T-helper 2 cell (primary cell): ENCODE measurements at regions not wholly inside any gene's neighbourhood (a gene's known extent, or its start where the extent isn't known, plus 50 kb on each side); places are given as distances from the start of the nearest gene placed in this dataset.
"Not testable (repeated sequence)": the region's sequence is repeated elsewhere in the genome, so short reads cannot be mapped to it uniquely, and the experiment has no call there.

Experiments
- DNase-seq, 5 experiments: peaks; one replicate each; pipeline versions ENCODE4 v3.0.0 to v3.0.0-alpha.2; 2012 to 2022

DNA sequence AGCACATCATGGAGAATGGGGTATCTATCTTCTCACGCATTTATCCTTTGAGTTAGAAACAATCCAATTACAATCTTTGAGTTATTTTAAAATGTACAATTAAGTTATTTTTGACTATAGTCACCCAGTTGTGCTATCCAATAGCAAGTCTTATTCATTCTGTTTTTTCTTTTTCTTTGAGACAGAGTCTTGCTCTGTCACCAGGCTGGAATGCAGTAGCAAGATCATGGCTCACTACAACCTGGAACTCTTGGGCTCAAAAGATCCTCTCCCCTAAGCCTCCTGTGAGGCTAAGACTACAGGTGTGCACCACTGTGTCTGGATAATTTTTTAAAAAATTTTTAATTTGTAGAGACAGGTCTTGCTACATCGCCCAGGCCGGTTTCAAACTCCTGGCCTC is 201.5 kb upstream of the ZNF217 start:
- no peak for DNase-seq

DNA sequence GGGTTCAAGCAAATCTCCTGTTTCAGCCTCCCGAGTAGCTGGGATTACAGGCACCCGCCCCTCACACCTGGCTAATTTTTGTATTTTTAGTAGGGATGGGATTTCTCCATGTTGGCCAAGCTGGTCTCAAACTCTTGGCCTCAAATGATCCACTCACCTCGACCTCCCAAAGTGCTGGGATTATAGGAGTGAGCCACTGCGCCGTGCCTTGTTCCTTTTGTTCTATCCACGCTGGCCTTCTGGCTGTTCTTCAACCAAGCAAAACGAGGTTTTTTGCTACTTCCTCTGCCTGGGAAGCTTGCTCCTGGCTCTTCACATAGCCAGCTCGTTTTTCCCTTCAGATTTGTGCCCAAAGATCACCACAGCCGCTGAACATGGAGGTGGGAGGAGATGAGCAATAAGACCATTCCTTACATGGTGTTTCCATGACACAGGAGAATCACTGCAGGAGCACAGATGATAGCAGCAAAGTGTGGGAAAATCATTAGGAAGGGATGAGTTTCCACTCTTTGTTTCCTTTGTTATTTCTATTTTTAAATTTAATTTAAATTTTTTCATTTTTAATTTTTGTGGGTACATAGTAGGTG is 201.0 kb upstream of the ZNF217 start:
- DNase-seq, result no peak

DNA sequence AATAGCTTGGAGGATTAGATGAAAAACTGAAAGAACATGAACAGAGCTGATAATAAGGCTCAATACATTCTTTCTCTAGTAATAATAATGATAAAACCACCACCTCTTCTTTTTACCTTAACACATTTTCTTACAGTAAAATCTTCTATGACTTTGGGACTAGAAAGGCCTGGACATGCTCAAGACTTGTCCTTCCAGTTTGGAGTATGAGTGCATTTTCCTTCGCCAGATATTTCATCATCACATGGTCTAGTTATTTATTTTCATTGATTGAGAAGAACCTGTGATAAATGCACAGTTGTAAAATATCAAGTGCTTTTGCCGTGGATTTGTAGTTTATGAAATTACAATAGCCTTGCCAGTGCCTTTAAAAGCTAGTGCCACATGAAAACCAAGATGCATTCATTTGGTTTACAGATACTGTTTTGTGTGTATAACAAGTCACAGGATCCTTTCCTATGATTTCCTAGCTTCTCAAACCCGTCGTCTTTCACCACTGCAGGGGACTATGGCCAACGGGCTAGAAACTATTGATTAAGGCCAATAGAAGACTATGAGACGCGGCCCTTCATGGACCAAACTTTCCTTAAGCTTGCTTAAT is 200.2 kb upstream of the ZNF217 start:
- DNase-seq, result no peak

DNA sequence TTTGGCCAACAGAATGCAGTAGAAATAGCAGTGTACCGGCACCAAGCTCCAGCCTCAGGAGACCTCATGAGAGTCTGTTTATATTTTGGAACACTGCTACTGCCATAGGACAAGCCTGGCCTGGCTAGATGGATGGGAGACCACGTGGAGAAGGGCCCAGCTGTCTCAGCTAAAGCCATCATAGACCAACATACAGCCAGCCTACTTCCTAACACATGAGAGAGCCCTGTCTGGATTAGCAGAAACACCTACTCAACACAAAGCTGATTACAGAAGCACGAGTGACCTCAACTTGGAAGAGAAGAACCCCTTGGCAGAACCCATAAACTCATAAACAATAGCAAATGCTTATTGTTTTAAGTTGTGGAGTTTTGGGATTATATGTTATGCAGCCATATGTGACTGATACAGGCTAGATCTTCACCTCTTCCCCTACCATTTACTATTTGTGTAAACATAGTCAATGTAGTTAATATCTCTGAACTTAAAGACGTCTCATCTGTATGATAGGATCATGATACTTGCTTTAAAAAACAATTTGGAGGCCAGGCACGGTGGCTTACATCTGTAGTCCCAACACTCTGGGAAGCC is 199.4 kb upstream of the ZNF217 start:
- DNase-seq, result no peak

DNA sequence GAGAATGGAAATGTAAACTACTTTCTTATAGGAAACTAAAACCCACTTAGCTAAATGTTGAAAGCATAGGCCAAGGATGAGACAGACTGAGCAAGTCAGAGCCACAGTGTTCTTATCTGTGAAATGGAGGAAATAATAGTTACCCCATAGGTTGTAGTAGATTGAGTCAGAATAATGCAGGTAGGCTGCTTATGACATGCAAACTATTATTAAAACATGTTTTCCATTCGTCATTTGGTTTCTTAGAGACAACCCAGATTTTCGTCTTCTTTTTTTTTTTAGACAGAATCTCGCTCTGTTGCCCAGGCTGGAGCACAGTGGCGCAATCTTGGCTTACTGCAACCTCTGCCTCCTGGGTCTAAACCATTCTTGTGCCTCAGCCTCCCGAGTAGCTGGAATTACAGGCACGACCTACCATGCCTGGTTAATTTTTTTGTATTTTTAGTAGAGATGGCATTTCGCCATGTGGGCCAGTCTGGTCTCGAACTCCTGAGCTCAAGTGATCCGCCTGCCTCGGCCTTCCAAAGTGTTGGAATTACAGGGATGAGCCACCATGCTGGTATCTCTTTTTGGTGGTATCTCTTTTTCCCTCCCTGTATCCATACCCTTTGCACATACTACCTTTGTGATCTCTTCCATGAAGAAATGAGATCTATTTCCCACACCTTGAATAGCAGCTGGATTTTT is 196.5 kb upstream of the ZNF217 start:
- peak in 1 of 5 experiments; percentile 71 for DNase-seq

DNA sequence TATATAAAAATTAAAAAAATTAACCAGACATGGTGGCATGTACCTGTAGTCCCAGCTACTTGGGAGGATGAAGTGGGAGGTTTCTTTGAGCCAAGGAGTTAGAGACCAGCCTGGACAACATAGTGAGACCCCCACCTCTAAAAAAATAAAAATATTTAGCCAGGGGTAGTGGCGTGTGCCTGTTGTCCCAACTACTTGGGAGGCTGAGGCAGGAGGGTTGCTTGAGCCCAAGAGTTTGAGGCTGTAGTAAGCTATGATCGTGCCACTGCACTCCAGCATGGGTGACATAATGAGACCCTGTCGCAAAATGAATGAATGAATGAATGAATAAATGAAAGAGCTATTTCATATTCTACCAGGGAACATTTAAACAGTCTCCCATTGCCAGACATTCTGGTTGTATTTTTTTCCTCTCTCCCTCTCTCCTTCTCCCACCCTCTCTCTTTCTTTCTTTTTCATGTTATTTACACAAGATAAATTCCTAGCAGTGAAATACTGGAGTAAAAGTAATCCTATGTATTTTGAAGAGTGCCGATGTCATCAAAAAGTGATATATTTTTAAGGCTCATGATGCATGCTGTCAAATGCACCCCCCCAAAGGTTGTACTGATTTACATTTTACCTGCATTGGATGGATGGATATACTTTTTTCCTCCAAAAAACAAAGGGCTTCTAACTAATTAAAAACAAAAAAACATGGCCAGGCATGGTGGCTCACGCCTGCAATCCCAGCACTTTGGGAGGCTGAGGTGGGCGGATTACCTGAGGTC is 194.8 kb upstream of the ZNF217 start:
- DNase-seq, result no peak

DNA sequence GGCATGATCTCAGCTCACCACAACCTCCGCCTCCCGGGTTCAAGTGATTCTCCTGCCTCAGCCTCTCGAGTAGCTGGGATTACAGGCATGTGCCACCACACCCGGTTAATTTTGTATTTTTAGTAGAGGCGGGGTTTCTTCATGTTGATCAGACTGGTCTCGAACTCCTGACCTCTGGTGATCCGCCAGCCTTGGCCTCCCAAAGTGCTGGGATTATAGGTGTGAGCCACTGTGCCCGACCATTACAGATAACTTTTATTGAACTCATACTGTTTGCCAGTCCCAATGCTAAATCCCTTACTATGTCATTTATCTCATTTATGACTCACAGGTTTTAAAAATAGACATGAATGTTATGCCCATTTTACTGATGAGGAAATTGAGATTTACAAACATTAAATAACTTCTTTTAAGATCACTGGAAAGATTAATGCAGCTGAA is 193.9 kb upstream of the ZNF217 start:
- DNase-seq, result not testable (repeated sequence)

DNA sequence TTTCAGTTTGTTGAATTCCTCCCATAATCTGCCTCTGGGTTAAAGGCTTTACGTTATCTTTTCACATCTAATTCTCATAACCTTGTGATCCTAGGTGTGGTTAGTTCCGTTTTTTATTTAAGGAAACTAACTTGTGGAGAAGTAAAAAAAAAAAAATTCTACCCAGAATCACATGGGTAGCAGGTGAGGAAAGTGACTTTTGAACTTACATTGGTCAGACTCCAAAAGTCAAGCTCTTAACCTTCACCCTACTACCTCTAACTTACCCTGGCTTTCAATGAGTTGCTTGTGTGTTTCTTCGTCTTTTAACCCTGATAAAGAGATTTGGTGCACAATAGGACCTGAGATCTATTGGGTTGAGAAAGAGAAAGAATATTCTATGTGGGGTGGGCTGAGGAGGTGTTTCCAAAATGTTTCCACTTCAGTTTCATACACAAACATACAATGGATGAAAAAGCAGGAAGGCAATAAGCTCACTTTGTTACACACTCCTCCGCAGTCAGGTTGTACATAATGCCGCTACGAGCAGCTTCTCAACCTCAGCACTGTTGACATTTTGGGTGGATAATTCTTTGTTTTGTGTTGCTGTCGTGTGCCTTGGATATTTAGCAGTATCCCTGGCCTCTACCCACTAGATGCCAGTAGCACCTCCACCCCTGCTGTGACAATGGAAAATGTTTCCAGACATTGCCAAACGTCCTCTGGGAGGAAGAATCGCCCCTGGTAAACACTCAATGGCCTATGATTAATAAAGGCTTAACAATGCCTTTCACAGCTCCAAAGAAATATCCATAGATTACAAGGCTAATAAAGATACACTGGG is 193.0 kb upstream of the ZNF217 start:
- no peak for DNase-seq

DNA sequence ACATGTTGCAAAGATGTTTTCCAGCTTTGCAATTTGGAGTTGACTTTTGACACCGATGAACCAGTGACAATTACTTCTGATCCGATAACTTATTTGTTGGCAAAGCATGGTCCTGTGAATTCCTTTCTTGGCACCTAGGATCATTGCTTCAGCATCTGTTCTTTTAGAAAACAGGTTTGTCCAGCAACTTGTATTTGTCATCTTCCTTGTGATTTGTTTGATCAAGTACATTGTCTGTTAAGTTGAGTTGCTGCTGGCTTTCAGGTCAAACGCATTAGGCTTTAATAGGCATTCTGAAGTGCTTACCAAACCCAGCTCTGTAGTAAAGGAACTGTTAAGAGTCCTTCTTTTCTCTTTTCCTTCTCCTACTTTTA is 192.4 kb upstream of the ZNF217 start:
- DNase-seq, result no peak

DNA sequence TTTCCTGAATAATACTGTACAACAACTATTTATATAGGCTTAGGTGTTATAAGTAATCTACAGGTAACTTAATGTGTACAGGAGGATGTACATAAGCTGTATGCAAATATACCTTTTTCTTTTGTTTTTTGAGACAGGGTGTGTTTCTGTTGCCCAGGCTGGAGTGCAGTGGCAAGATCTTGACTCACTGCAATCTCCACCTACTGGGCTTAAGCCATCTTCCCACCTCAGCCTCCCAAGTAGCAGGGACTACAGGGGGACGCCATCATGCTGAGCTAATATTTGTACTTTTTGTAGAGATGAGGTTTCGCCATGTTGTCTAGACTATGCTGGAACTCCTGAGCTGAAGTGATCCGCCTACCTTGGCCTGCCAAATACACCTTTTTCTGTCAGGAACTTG is 191.7 kb upstream of the ZNF217 start:
- no peak for DNase-seq

DNA sequence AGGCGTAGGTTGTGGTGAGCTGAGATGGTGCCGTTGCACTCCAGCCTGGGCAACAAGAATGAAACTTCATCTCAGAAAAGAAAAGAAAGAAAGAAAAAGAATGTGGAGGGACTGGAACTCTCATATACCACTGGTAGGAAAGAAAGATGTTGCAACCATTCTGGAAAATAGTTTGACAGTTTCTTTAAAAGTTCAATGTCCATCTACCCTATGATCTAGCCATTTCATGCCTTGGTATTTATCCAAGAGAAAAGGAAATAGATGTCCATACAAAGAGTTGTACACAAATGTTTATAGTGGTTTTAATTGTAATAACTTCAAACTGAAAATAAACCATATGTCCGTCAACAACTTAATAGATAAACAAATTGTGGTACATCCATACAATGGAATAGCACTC is 190.1 kb upstream of the ZNF217 start:
- no peak for DNase-seq

DNA sequence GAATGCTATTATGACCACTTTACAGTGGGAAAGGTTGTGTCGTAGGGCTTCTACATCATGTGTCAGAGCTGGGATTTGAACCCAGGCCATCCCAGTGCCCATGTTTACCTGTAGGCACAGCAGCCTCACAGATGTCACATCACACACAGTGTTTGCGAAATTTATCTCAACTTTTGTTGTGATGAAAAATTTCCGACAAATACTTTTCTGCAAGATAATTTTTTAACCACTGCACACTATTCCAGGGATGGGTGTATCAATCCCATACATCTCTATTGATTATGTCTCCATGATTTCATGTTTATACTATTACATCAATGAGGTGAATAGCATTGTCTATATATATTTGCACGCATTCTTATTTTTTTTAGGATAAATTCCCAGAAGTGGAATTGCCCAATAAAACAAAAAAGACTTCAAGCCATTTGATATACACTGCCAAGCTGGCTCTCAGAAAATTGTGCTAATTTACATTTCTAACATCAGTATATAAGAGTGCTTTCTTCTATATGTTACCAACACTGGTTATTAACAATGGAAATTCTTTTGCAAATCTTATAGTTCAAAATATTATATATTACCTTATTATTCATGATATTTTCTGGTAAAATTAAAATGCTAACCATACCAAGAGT is 189.1 kb upstream of the ZNF217 start:
- DNase-seq, result no peak

DNA sequence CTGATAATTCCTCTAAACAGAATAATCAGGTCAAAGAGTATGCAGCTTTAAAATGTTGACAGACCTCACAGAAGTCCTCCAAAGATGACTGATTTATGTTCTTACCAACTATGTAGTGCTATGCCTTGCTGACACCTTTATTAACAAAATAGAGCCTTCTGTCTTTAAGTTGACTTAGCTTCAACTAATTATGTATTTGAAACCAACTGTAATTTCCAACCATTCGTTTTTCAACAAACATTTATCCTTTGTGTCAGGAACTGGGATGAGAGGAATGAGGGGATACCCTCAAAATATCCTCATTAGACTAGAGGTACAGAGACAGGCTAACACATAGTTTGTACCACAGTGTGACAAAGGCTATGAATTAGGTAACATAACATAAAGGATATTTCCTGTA is 186.2 kb upstream of the ZNF217 start:
- no peak for DNase-seq

DNA sequence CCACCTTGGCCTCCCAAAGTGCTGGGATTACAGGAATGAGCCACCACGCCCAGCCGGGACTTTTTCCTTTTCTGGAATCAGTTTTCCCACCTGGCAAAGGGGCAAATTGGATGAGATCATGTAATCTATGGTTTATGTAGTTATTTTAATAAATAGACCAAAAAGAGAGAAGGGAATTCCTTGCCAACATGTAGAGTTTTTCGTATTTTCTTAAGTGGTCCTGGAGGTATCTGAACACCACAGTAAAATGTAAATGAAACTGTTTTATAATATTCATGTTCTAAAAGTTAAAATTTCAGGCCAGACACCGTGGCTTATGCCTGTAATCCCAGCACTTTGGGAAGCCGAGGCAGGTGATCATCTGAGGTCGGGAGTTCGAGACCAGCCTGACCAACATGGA is 185.1 kb upstream of the ZNF217 start:
- DNase-seq, result no peak

DNA sequence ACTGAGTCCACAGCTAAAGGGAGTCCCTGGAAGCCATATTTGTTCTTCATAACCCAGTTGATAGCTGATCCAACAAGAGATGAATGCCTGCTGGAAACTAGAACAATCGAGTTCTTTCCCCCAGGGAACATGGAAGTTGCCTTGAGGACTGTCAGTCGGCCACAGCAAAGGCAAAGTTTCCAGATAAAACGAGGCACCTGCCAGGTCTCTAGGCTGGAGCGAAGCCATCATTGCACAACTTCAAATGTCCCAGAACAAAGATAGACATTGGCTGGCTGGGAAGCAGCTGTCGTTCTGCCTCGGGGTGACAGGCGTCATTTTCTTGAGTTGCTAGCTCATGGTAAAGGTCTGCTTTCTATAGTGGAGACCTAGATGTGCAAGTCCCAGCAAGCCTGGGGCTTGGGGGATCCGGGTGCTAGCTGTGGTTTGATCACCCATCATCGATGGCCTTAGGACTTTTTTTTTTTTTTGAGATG is 184.4 kb upstream of the ZNF217 start:
- DNase-seq, result no peak

DNA sequence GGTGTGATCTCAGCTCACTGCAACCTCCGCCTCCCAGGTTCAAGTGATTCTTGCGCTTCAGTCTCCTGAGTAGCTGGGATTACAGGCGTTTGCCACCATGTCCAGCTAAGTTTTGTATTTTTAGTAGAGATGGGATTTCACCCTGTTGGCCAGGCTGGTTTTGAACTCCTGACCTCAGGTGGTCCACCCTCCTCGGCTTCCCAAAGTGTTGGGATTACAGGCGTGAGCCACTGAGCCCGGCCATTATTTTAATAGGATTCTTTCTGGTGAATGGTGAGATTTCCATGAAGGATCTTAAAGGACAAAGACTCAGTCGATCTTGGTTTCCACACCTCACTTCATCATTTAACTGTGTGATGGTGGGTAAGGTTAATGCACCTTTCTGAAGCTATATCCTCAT is 183.8 kb upstream of the ZNF217 start:
- not testable (repeated sequence) for DNase-seq

DNA sequence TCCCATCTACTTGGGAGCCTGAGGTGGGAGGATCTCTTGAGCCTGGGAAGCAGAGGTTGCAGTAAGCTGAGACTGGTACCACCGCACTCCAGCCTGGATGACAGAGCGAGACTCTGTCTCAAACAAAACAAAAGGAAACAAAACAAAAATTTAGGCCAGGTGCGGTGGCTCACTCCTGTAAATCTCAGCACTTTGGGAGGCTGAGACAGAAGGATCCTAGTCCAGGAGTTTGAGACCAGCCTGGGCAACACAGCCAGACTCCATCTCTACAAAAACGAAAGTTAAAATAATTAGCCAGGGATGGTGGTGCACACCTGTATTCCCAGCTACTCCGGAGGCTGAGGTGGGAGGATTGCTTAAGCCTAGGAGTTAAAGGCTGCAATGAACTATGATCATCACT is 183.2 kb upstream of the ZNF217 start:
- no peak for DNase-seq

DNA sequence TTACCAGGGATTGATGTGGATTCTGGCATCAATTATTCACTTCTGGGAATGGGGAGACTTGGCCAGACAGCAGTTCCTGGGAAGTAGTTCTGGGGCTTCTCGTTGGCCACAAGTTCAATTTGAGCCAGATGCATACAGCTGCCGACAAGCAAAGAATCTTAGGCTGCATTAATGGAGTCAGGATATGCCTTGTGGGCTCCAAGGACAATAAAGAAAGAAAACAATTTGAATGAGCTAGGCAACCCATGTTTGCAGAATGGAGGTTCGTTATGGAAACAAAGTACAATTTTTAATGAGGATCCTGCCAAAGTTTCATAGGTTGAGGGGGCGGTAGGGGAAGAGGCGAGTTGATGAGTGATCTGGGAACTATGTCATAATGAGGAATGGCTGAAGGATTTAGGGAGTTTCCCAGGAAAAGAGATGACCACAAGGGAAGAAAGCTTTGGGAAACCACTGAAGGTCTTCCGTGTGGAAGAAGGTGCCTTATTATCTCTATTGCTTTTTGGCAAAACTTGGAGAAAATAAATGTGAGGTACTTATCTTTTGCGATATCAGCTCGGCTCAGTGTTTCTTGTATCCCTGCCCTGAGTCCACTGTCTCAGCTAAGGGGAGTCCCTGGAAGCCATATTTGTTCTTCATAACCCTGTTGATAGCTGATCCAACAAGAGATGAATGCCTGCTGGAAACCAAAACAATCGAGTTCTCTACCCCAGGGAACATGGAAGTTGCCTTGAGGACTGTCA is 181.0 kb upstream of the ZNF217 start:
- DNase-seq, result no peak

DNA sequence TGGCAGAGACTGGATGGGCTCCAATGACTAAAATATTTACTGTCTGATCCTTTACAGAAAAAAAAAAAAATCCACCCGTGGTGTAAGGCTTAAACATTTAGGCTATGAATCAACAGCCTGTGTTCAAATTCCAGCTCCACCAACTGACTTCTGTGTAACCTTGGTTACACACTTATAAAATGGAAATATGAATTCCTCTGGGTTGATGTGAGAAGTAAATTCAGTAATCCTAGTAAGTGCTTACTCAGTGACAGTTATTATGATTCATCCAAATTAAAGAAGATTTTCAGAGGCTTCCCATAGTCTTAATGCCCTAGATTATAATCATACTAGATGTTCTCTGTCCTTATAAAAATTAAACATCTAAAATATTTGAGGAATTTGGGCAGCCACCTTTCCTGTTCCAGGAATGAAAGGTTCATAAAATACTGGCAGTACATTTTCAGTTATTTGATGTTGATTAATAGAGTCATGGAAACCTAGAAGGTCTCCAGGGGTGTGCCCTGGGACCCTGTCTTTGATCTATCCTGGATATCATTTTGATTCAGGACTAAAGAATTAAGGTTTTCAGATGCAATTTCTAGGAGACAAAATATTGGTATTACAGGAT is 180.3 kb upstream of the ZNF217 start:
- DNase-seq, result no peak

DNA sequence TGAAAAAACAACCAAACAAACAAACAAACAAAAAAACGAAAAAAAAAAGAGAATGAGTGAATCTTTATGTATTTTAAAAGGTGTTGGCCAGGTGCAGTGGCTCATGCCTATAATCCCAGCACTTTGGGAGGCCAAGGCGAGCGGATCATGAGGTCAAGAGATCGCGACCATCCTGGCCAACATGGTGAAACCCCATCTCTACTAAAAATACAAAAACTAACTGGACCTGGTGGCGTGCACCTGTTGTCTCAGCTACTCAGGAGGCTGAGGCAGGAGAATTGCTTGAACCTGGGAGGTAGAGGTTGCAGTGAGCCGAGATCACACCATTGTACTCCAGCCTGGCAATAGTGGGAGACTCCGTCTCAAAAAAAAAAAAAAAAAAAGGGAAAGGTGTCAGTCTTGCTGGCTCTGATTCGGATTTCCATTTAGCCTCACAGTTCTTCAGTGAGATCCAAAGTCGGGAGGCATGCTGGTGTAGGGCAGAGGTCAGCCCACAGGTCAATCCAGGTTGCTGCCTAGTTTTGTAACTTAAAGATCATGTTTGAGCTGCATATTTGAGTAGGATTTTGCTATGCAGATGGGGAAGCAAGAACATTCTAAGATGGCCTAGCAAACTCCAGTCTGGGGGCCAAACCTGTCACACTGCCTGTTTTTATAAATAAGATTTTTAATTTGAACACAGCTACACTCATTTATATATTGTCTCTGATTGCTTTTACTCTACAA is 179.6 kb upstream of the ZNF217 start:
- DNase-seq, result not testable (repeated sequence)
